PC-3 (cell line): ENCODE measurements at regions not wholly inside any gene's neighbourhood (a gene's known extent, or its start where the extent isn't known, plus 50 kb on each side); places are given as distances from the start of the nearest gene placed in this dataset.

ENCODE experiments used
- ATAC-seq: fragments of 200-7000 bp; cut with Tn5 transposase; 2 replicates; pipeline ENCODE4 v1.9.1; 2020; ENCODE audit warnings: mild to moderate bottlenecking, moderate library complexity
- BruUV-seq: library from RNA; stranded (reverse); fragments of 400-500 nt; replicated peaks from 2 replicates; lab custom pipeline; 2021; lab: Mats Ljungman, UMichigan
- CTCF ChIA-PET: fragments of 300-600 bp; sonication (Branson Sonifier 250); formaldehyde crosslinking; loops from one replicate; lab custom pipeline; 2022; ENCODE audit warnings: antibody characterized with exemption; lab: Charles Lee
- POLR2A ChIA-PET: fragments of 300-600 bp; sonication (Branson Sonifier 250); formaldehyde crosslinking; loops from one replicate; lab custom pipeline; 2022; ENCODE audit warnings: antibody characterized with exemption; ENCODE audit not compliant: unreplicated experiment; lab: Charles Lee
- DNase-seq: peaks from one replicate; pipeline ENCODE4 v3.0.0-alpha.2; 2015
- H2AFZ ChIP-seq: fragments of 300-600 bp; sonication (generic); 2 replicates; pipeline ENCODE4 v1.6.0; 2016; ENCODE audit warnings: antibody characterized with exemption, low read length
- H3F3A ChIP-seq: fragments of 300-600 bp; sonication (generic); one replicate; pipeline ENCODE4 v1.6.0; 2017; ENCODE audit warnings: antibody characterized with exemption, low read length, control low read depth, mild to moderate bottlenecking; ENCODE audit not compliant: unreplicated experiment
- H3K27ac ChIP-seq: fragments of 300-600 bp; sonication (generic); 2 replicates; pipeline ENCODE4 v1.5.1; 2016; ENCODE audit warnings: mild to moderate bottlenecking, low read length
- H3K27me3 ChIP-seq: fragments of 300-600 bp; sonication (generic); 2 replicates; pipeline ENCODE4 v1.6.1; 2016; ENCODE audit warnings: low read length, mixed read lengths
- H3K36me3 ChIP-seq: fragments of 300-600 bp; sonication (generic); 2 replicates; pipeline ENCODE4 v1.6.1; 2016; ENCODE audit warnings: low read depth, mixed run types, low read length, mixed read lengths
- H3K4me1 ChIP-seq: fragments of 300-600 bp; sonication (generic); 2 replicates; pipeline ENCODE4 v1.5.1; 2016; ENCODE audit warnings: low read length; ENCODE audit not compliant: insufficient read depth
- H3K4me2 ChIP-seq: fragments of 300-600 bp; sonication (generic); 2 replicates; pipeline ENCODE4 v1.6.0; 2016; ENCODE audit warnings: low read length
- H3K4me3 ChIP-seq: fragments of 300-600 bp; sonication (generic); 2 replicates; pipeline ENCODE4 v1.5.1; 2016; ENCODE audit warnings: mild to moderate bottlenecking, low read length, mixed read lengths
- H3K79me2 ChIP-seq: fragments of 300-600 bp; sonication (generic); 2 replicates; pipeline ENCODE4 v1.6.1; 2017; ENCODE audit warnings: low read length, mixed read lengths
- H3K9ac ChIP-seq: fragments of 300-600 bp; sonication (generic); 2 replicates; pipeline ENCODE4 v1.6.0; 2016; ENCODE audit warnings: mild to moderate bottlenecking, low read length
- H3K9me2 ChIP-seq: fragments of 300-600 bp; sonication (generic); replicated peaks from 2 replicates; pipeline ENCODE4 v1.6.1; 2016; ENCODE audit warnings: mixed run types, low read length, mixed read lengths
- H3K9me3 ChIP-seq: fragments of 300-600 bp; sonication (generic); 2 replicates; pipeline ENCODE4 v1.6.1; 2016; ENCODE audit warnings: low read length, mixed read lengths
- H4K20me1 ChIP-seq: fragments of 300-600 bp; sonication (generic); 2 replicates; pipeline ENCODE4 v1.6.1; 2016; ENCODE audit warnings: low read length, mixed read lengths
- CTCF ChIP-seq: fragments of 300-600 bp; sonication (generic); conservative IDR thresholded peaks from 2 replicates; pipeline ENCODE4 v1.5.1; 2017; ENCODE audit warnings: antibody characterized with exemption, low read depth, mild to moderate bottlenecking, low read length
- EZH2 ChIP-seq: fragments of 300-600 bp; sonication (generic); IDR thresholded peaks from one replicate; pipeline ENCODE4 v1.6.1; 2017; ENCODE audit warnings: antibody characterized with exemption, mild to moderate bottlenecking, low read length; ENCODE audit not compliant: unreplicated experiment
- EZH2phosphoT487 ChIP-seq: fragments of 300-600 bp; sonication (generic); IDR thresholded peaks from 2 replicates; pipeline ENCODE4 v1.6.1; 2018; ENCODE audit warnings: mild to moderate bottlenecking, antibody characterized with exemption, low read length, borderline replicate concordance
- intact Hi-C: fragments of 100-400 bp; cut with micrococcal nuclease; formaldehyde crosslinking; loops from 2 replicates; pipeline ENCODE4 v1.9.0; 2023

- H3K4me1 ChIP-seq: no peaks in the 10 kb centered on the region
- no peak overlapping the region for H2AFZ ChIP-seq
- DNase-seq (no peak), ATAC-seq (no peak)
- BruUV-seq: no TSS peak
- intact Hi-C loops: no loop called here
- no peaks in the 10 kb centered on the region for H3K9me2 ChIP-seq
- ChIA-PET POLR2A (no interaction called here), CTCF (no interaction called here)
- no peaks in the 10 kb centered on the region for H3K36me3 ChIP-seq
- H3K9me3 ChIP-seq: no peaks in the 10 kb centered on the region
- H3K79me2 ChIP-seq: no peaks in the 10 kb centered on the region
- no peaks in the 10 kb centered on the region for H3F3A ChIP-seq
- H3K27ac ChIP-seq: no peak overlapping the region
- no peak overlapping the region for H3K9ac ChIP-seq
- H3K27me3 ChIP-seq: no peaks in the 10 kb centered on the region
- no peaks in the 10 kb centered on the region for H4K20me1 ChIP-seq
- no peak for TF ChIP-seq EZH2phosphoT487
- no peak for TF ChIP-seq EZH2
- no peak for TF ChIP-seq CTCF
- no peak overlapping the region for H3K4me2 ChIP-seq
- no peak overlapping the region for H3K4me3 ChIP-seq
These were observed 129.1 kb downstream of the URI1 start for GRCh38 chr19:30070968-30071632.

- ChIA-PET CTCF (no interaction called here), POLR2A (no interaction called here)
- intact Hi-C loops: no loop called here
- no peak for TF ChIP-seq CTCF
- no peak for TF ChIP-seq EZH2
- no peak for TF ChIP-seq EZH2phosphoT487
- Histone ChIP-seq H3K9me2 (no peaks in the 10 kb centered on the region), H3K9ac (no peak overlapping the region), H3K27me3 (no peaks in the 10 kb centered on the region), H3K36me3 (no peaks in the 10 kb centered on the region), H3K4me2 (no peak overlapping the region), H3K4me1 (no peaks in the 10 kb centered on the region), H3K79me2 (no peaks in the 10 kb centered on the region), H3F3A (no peaks in the 10 kb centered on the region), H3K9me3 (no peaks in the 10 kb centered on the region), H2AFZ (no peak overlapping the region), H3K27ac (no peak overlapping the region), H4K20me1 (no peaks in the 10 kb centered on the region), H3K4me3 (no peak overlapping the region)
- BruUV-seq: no TSS peak
- no peak for ATAC-seq
- DNase-seq: no peak
These were observed 129.8 kb downstream of the URI1 start for GRCh38 chr19:30071871-30072270.

DNA sequence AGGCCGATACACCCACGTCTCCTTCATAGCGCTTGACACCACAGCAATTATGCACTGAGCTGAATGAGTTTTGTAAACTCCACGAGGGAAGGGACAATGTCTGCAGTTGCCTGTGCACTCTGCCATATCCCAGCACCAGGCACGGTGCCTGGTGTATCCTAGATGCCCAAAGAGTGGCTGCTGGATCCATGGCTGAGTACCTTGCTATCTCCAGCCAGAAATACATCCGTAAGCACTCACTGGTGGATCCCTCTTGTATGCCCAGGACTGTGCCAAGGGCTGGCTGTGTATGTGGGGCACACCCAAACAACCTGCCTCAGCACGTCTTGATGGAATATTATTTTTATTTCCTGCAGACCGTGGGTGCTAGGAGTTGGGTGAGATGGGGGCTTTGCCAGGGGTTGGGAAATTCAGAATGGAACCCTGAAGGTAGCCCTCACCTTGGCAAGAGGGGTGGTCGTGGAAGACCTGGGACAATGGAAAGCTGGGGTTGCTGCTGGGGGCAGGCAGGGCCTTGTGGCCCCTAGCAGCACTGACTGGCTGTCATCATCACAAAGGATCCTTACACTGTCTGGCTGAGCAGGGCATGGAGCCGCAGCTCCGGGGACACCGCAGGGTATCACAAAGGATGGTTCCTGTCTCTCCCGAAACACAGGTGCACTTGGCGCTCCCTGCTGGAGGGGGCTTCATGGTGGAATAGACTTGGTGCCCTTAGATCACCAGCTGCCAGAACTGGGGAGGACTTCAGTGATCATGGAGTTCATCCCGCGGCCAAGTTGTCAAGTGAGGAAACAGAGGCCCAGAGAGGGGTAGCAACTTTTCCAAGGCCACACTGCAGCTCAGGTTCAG, 131.3 kb downstream of the URI1 start:
- ATAC-seq: no peak
- CTCF ChIA-PET: no interaction called here
- Histone ChIP-seq H3K27me3 (no peaks in the 10 kb centered on the region), H4K20me1 (no peaks in the 10 kb centered on the region), H3K36me3 (no peaks in the 10 kb centered on the region), H3K9me2 (no peaks in the 10 kb centered on the region), H3K79me2 (no peaks in the 10 kb centered on the region), H3K27ac (no peak overlapping the region), H3K4me2 (no peak overlapping the region), H2AFZ (no peak overlapping the region), H3K4me3 (no peak overlapping the region), H3F3A (no peaks in the 10 kb centered on the region), H3K9me3 (no peaks in the 10 kb centered on the region), H3K9ac (no peak overlapping the region), H3K4me1 (no peaks in the 10 kb centered on the region)
- intact Hi-C loops: no loop called here
- no peak for DNase-seq
- TF ChIP-seq EZH2: no peak
- no peak for TF ChIP-seq EZH2phosphoT487
- no peak for TF ChIP-seq CTCF
- BruUV-seq: no TSS peak
- POLR2A ChIA-PET: no interaction called here
